HG02884 (cell line): ENCODE measurements at regions not wholly inside any gene's neighbourhood (a gene's known extent, or its start where the extent isn't known, plus 50 kb on each side); places are given as distances from the start of the nearest gene placed in this dataset.
"Not testable (repeated sequence)": the region's sequence is repeated elsewhere in the genome, so short reads cannot be mapped to it uniquely, and the experiment has no call there.

ENCODE experiments used
- ATAC-seq: cut with Tn5 transposase; IDR thresholded peaks from one replicate; pipeline ENCODE4 v1.9.1; 2021; ENCODE audit warnings: mild to moderate bottlenecking, moderate library complexity; ENCODE audit not compliant: unreplicated experiment

- ATAC-seq: not testable (repeated sequence)
Measured at GRCh38 chr7:6882321-6882721, 56.2 kb upstream of the CCZ1B start.

GRCh38 chr7:6883756-6884155 is 57.7 kb upstream of the CCZ1B start:
- not testable (repeated sequence) for ATAC-seq

- ATAC-seq: no peak
Measured at GRCh38 chr7:6886198-6886597, 60.1 kb upstream of the CCZ1B start.

GRCh38 chr7:6888267-6889045 is 62.4 kb upstream of the CCZ1B start:
- not testable (repeated sequence) for ATAC-seq

- ATAC-seq: no peak
Measured at GRCh38 chr7:6889252-6889812, 63.3 kb upstream of the CCZ1B start.

- ATAC-seq: not testable (repeated sequence)
Measured at GRCh38 chr7:6902097-6902518, 76.0 kb upstream of the CCZ1B start.

GRCh38 chr7:6903289-6903688 is 77.2 kb upstream of the CCZ1B start:
- not testable (repeated sequence) for ATAC-seq

GRCh38 chr7:6903792-6904191 is 77.7 kb upstream of the CCZ1B start:
- ATAC-seq: not testable (repeated sequence)

- ATAC-seq: no peak
Measured at GRCh38 chr7:6917258-6917657, 91.2 kb upstream of the CCZ1B start.

- not testable (repeated sequence) for ATAC-seq
Measured at GRCh38 chr7:6919169-6919568, 93.1 kb upstream of the CCZ1B start.

GRCh38 chr7:6924523-6924922 is 98.4 kb upstream of the CCZ1B start:
- ATAC-seq: not testable (repeated sequence)

- not testable (repeated sequence) for ATAC-seq
Measured at GRCh38 chr7:6926193-6927174, 100.4 kb upstream of the CCZ1B start.

- not testable (repeated sequence) for ATAC-seq
Measured at GRCh38 chr7:6927643-6928042, 101.6 kb upstream of the CCZ1B start.

- ATAC-seq: not testable (repeated sequence)
Measured at GRCh38 chr7:6929588-6929987, 103.5 kb upstream of the CCZ1B start.

- not testable (repeated sequence) for ATAC-seq
Measured at GRCh38 chr7:6930081-6930635, 104.1 kb upstream of the CCZ1B start.

GRCh38 chr7:6930787-6931186 is 104.7 kb upstream of the CCZ1B start:
- ATAC-seq: not testable (repeated sequence)

- not testable (repeated sequence) for ATAC-seq
Measured at GRCh38 chr7:6931456-6931855, 105.4 kb upstream of the CCZ1B start.

GRCh38 chr7:6933954-6934632 is 108.0 kb upstream of the CCZ1B start:
- not testable (repeated sequence) for ATAC-seq

- no peak for ATAC-seq
Measured at GRCh38 chr7:6934981-6935380, 108.9 kb upstream of the CCZ1B start.

GRCh38 chr7:6936626-6937025 is 110.6 kb upstream of the CCZ1B start:
- not testable (repeated sequence) for ATAC-seq
